ENCODE measurements at regions not wholly inside any gene's neighbourhood (a gene's known extent, or its start where the extent isn't known, plus 50 kb on each side); places are given as distances from the start of the nearest gene placed in this dataset.

GRCh38 chr9:134987376-134987775, 69.7 kb upstream of the FCN1 start:
- TF ChIP-seq CTCF (IDR thresholded peaks at IDR 0.05; ENCODE audit: low read depth, low read length) = no peak
- DNase-seq (ENCODE audit: extremely low read depth, low read depth) = no peak

DNA sequence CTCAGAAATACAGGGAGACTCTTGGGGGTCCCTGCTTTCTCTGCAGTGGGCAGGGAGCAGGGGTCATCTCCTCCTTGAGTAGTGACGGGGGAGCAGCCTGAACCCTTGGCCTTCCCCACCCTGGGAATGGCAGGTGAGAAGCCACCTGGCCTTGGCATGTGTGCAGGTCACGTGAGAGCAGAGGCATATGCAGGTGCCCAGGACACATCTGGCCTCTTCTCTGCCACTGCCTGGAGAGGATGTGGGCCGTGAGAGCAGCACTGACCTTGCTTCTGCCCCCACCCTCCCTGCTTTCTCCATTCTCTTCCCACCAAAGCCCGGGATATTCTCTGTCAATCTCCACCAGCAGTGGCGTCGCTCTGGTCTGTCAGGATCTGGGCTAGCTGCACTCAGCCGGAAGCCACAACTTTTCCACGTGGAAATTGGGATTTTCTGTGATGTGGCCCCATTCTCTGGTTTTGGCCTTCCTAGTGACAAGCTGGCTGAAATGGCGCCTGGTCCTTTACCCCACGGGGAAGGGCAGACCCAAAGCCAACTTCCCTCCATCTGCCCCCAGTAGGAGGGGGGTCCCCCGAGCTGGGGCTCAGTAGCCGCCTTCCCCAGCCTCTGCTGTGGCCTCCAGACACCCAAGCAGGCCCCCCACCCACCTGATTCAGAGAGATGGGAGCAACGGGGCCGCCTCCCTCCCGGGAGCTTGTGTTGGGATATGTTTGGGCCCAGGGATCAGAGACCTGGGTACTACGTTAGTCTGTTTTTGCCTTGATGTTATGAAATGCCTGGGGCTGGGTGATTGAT, 70.4 kb upstream of the FCN1 start:
- DNase-seq (ENCODE audit: extremely low read depth, low read depth) = no peak
- no peak for TF ChIP-seq CTCF (IDR thresholded peaks at IDR 0.05; ENCODE audit: low read depth, low read length)

- TF ChIP-seq CTCF (IDR thresholded peaks at IDR 0.05; ENCODE audit: low read depth, low read length) = no peak
- no peak for DNase-seq (ENCODE audit: extremely low read depth, low read depth)
Observed at GRCh38 chr9:134988706-134989105, 71.0 kb upstream of the FCN1 start.

DNA sequence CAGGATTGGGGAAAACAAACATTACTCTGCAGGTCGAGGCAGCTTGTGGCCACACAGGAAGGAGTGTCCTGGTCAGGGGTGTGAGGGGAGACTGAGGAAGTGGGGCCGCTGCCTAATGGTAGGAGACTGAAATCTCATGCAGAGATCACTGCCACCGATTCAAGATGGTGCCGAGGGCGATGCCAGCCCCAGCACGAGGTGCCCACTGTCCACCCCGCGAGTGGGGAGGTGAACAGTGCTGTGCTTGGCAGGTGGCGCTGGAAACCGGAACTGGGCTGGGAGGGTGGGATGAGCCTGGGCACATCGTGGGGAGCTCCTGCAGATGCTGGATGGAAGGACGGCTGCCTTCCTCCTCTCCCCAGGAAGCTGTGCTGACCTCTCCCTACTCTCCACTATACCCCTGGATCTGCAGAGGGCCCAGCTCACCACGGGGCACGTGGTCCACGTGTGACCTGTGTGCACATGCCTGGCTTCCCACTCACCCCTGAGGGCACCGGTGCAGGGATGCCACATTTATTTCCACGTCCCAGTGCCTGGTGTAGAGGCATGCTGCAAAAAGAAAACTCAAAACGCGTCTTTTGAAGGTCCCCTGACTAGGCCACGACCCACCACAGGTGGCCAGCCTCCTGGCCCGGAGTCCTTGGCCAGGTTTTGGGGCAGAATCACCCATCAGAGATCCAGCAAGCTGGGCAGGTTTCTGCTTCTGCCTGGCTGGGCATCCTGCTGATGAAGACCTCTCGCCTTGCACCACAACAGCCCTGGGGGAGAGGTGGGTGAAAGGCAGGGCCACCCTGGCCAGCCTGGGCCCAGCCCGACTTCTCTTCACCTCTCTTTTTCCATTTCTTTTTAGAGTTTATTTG, 71.7 kb upstream of the FCN1 start:
- DNase-seq (ENCODE audit: extremely low read depth, low read depth) = no peak
- no peak for TF ChIP-seq CTCF (IDR thresholded peaks at IDR 0.05; ENCODE audit: low read depth, low read length)

DNA sequence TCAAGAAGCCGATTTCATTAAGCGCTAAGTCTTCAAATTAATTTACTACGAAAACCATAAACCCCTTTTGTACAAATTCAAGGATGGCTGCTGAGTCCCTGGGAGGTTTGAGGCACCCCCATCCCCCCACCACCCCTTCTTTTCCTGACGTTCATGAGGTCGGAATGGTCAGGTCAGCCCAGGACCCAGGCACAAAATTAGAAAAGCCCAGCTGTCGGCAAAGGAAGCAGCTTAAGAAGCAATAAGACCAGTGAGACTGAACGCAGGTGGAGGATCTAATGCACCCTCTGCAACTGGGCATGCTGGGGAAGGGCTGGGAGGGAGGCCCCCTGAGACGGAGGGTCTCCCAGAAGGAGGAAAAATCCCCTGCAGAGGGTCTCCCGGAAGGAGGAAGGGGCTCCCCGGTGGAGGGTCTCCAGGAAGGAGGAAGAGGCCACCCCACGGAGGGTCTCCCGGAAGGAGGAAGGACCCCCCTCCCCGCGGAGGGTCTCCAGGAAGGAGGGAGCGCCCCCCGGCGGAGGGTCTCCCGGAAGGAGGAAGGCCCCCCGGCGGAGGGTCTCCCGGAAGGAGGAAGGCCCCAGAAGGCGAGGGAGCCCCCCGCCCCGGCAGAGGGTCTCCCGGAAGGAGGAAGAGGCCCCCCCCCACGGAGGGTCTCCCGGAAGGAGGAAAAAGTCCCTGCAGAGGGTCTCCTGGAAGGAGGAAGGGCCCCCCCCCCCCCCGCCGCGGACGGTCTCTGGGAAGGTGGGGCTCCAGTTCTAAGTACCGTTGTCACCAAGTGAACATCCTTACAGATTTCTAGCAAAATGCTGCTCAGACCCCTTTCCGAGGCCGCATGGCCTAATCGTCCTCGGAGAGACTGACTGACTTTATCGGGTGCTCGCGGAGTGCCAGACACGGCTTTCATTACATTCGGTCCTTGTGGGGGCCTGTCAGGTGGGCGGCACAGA, 74.4 kb upstream of the FCN1 start:
- no peak for TF ChIP-seq CTCF (IDR thresholded peaks at IDR 0.05; ENCODE audit: low read depth, low read length)
- DNase-seq (ENCODE audit: extremely low read depth, low read depth) = no peak

- TF ChIP-seq CTCF (IDR thresholded peaks at IDR 0.05; ENCODE audit: low read depth, low read length) = no peak
- DNase-seq (ENCODE audit: extremely low read depth, low read depth) = peak; percentile 2
Observed at GRCh38 chr9:134992755-134993124, 75.0 kb upstream of the FCN1 start.

All from AG09319 (cell line).